IMR-90 (cell line): ENCODE measurements at regions not wholly inside any gene's neighbourhood (a gene's known extent, or its start where the extent isn't known, plus 50 kb on each side); places are given as distances from the start of the nearest gene placed in this dataset.

Source experiments
- ATAC-seq: fragments of 200-7000 bp; cut with Tn5 transposase; 2 replicates; pipeline ENCODE4 v1.9.1; 2020; ENCODE audit warnings: low read depth, mild to moderate bottlenecking, moderate library complexity
- BruUV-seq: library from RNA; stranded (reverse); fragments of 400-500 nt; replicated peaks from 2 replicates; lab custom pipeline; 2021; lab: Mats Ljungman, UMichigan
- CTCF ChIA-PET: fragments of 300-600 bp; formaldehyde crosslinking; extraction: SDS; loops from one replicate; lab custom pipeline; 2021; ENCODE audit warnings: antibody characterized with exemption; lab: Yijun Ruan, JAX
- POLR2A ChIA-PET: fragments of 300-600 bp; sonication (Branson Sonifier 250); formaldehyde crosslinking; loops from one replicate; lab custom pipeline; 2022; ENCODE audit warnings: antibody characterized with exemption; ENCODE audit not compliant: unreplicated experiment; lab: Charles Lee
- DNase-seq: peaks from one replicate; pipeline ENCODE4 v3.0.0; 2013
- H2AFZ ChIP-seq: replicated peaks from 2 replicates; pipeline ENCODE3; 2013; ENCODE audit warnings: low read length, mild to moderate bottlenecking; ENCODE audit not compliant: poor library complexity
- H2AK5ac ChIP-seq: 2 replicates; pipeline ENCODE4 v1.6.1; 2013; ENCODE audit warnings: low read depth, low read length, inconsistent platforms
- H2AK9ac ChIP-seq: replicated peaks from 2 replicates; pipeline ENCODE3; 2013; ENCODE audit warnings: mild to moderate bottlenecking, low read depth, low read length, moderate library complexity; ENCODE audit not compliant: poor library complexity
- H2BK120ac ChIP-seq: 2 replicates; pipeline ENCODE4 v1.6.1; 2013; ENCODE audit warnings: low read depth, low read length, inconsistent platforms
- H2BK15ac ChIP-seq: 3 replicates; pipeline ENCODE4 v1.6.1; 2013; ENCODE audit warnings: low read depth, low read length, inconsistent platforms
- H2BK20ac ChIP-seq: 2 replicates; pipeline ENCODE4 v1.6.1; 2013; ENCODE audit warnings: low read depth, mild to moderate bottlenecking, inconsistent platforms, low read length, moderate library complexity
- H2BK5ac ChIP-seq: 2 replicates; pipeline ENCODE4 v1.6.1; 2013; ENCODE audit warnings: mild to moderate bottlenecking, low read depth, low read length, inconsistent platforms; ENCODE audit not compliant: poor library complexity, severe bottlenecking
- H3K14ac ChIP-seq: replicated peaks from 2 replicates; pipeline ENCODE4 v1.6.1; 2013; ENCODE audit warnings: low read depth, low read length, inconsistent platforms
- H3K18ac ChIP-seq: 2 replicates; pipeline ENCODE4 v1.6.1; 2013; ENCODE audit warnings: low read depth, low read length, control low read depth
- H3K23ac ChIP-seq: 2 replicates; pipeline ENCODE4 v1.6.1; 2013; ENCODE audit warnings: low read depth, low read length, inconsistent platforms
- H3K27ac ChIP-seq: 2 replicates; pipeline ENCODE4 v1.5.1; 2013; ENCODE audit warnings: mild to moderate bottlenecking, control low read depth, low read length; ENCODE audit not compliant: insufficient read depth
- H3K27me3 ChIP-seq: 2 replicates; pipeline ENCODE4 v1.6.1; 2013; ENCODE audit warnings: low read length; ENCODE audit not compliant: control insufficient read depth, insufficient read depth
- H3K36me3 ChIP-seq: 2 replicates; pipeline ENCODE4 v1.6.1; 2013; ENCODE audit warnings: low read length, mixed read lengths; ENCODE audit not compliant: control insufficient read depth, insufficient read depth
- H3K4ac ChIP-seq: 2 replicates; pipeline ENCODE4 v1.6.1; 2013; ENCODE audit warnings: low read depth, low read length, inconsistent platforms
- H3K4me1 ChIP-seq: 2 replicates; pipeline ENCODE4 v1.6.1; 2013; ENCODE audit warnings: low read length, mixed read lengths; ENCODE audit not compliant: control insufficient read depth, insufficient read depth
- H3K4me2 ChIP-seq: 2 replicates; pipeline ENCODE4 v1.6.1; 2013; ENCODE audit warnings: low read depth, mild to moderate bottlenecking, control low read depth, low read length, moderate library complexity
- H3K4me3 ChIP-seq: 2 replicates; pipeline ENCODE4 v1.5.1; 2013; ENCODE audit warnings: low read depth, mild to moderate bottlenecking, control low read depth, low read length, moderate library complexity; ENCODE audit not compliant: insufficient read depth
- H3K56ac ChIP-seq: 2 replicates; pipeline ENCODE4 v1.6.1; 2013; ENCODE audit warnings: low read length, inconsistent platforms; ENCODE audit not compliant: insufficient read depth; ENCODE audit errors: extremely low read depth
- H3K79me1 ChIP-seq, 2 experiments: 2 replicates each; pipeline ENCODE4 v1.6.1; 2013; ENCODE audit warnings: low read length in 2 of 2, inconsistent platforms in 1 of 2, low read depth in 1 of 2
- H3K9ac ChIP-seq: 2 replicates; pipeline ENCODE4 v1.6.1; 2013; ENCODE audit warnings: low read depth, low read length, control low read depth
- H3K9me1 ChIP-seq: 2 replicates; pipeline ENCODE4 v1.6.1; 2013; ENCODE audit warnings: low read length, inconsistent platforms; ENCODE audit not compliant: insufficient read depth
- H3K9me3 ChIP-seq: 2 replicates; pipeline ENCODE4 v1.6.1; 2013; ENCODE audit warnings: low read length; ENCODE audit not compliant: control insufficient read depth, insufficient read depth
- H4K20me1 ChIP-seq: 2 replicates; pipeline ENCODE4 v1.6.1; 2013; ENCODE audit warnings: low read length, inconsistent platforms; ENCODE audit not compliant: insufficient read depth
- H4K5ac ChIP-seq: 2 replicates; pipeline ENCODE4 v1.6.1; 2013; ENCODE audit warnings: mild to moderate bottlenecking, low read depth, low read length, control low read depth
- H4K8ac ChIP-seq, 2 experiments: 2 replicates each; pipeline ENCODE4 v1.6.1; 2013; ENCODE audit warnings: low read depth in 2 of 2, low read length in 2 of 2, control low read depth in 1 of 2, inconsistent platforms in 1 of 2
- H4K91ac ChIP-seq: 2 replicates; pipeline ENCODE4 v1.6.1; 2013; ENCODE audit warnings: low read depth, low read length, inconsistent platforms; ENCODE audit not compliant: insufficient read depth
- NFE2L2 ChIP-seq: fragments of 150-350 bp; IDR thresholded peaks from 2 replicates; pipeline ENCODE4 v1.6.1; 2016; ENCODE audit warnings: low read depth, mild to moderate bottlenecking, low read length
- WGBS, 2 experiments: methylation state at CpG; one replicate each; pipeline versions ENCODE4 v1.1.5 to v1.1.7; 2013; ENCODE audit warnings: missing lambda C conversion rate in 2 of 2; ENCODE audit not compliant: insufficient read length in 1 of 2; ENCODE audit errors: extremely low coverage in 2 of 2; 5-methylcytosine and 5-hydroxymethylcytosine counted together
- dilution Hi-C: fragments of 300-500 bp; cut with HindIII; formaldehyde crosslinking; loops from one replicate; pipeline ENCODE4 v1.14.3; 2018; ENCODE audit warnings: low sequenced_read_pairs; ENCODE audit not compliant: unreplicated experiment
- in situ Hi-C: fragments of 300-500 bp; cut with MboI; formaldehyde crosslinking; loops from 3 replicates; pipeline ENCODE4 v1.14.3; 2019; ENCODE audit warnings: low sequenced_read_pairs, inconsistent platforms, mixed read lengths
- intact Hi-C: fragments of 100-400 bp; cut with micrococcal nuclease; formaldehyde crosslinking; loops from 2 replicates; pipeline ENCODE4 v1.10.0; 2022
- TF ChIP-seq, protein P1 (sequence below): fragments of 150-350 bp; IDR thresholded peaks from 2 replicates; pipeline ENCODE4 v1.6.1; 2016; ENCODE audit warnings: low read depth, mild to moderate bottlenecking, low read length, moderate library complexity, borderline replicate concordance

DNA sequence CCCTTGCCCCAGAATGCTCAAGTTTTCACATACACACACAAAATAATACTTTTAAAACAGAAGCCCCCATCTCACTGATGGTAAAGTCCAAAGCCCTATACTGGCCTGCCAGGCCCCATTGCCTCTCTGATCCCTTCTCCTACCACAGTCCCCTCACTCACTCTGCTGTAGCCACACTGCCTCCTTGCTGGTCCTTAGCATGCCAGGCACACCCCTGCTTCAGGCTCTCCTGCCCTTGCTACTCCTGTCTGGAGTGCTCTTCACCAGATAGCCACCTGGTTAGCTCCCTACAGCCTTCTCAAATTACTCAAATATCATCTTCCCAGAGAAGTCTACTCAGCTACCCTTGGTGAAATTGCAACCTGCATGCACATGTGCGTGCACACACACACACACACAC, 177.5 kb downstream of the C5orf15 start:
- Histone ChIP-seq H3K4me2 (no peak overlapping the region), H3K27me3 (peaks cover 11% of the 10 kb centered on the region), H2BK20ac (no peak overlapping the region), H2AFZ (no peak overlapping the region), H3K79me1 (no peaks in the 10 kb centered on the region), H3K56ac (no peak overlapping the region), H3K9me1 (no peaks in the 10 kb centered on the region), H2AK9ac (no peak overlapping the region), H3K18ac (no peak overlapping the region), H2BK120ac (no peak overlapping the region), H3K4ac (no peak overlapping the region), H4K91ac (no peak overlapping the region), H4K8ac (no peak overlapping the region), H2AK5ac (no peak overlapping the region), H3K27ac (no peak overlapping the region), H3K23ac (no peak overlapping the region), H3K36me3 (no peaks in the 10 kb centered on the region), H3K14ac (no peak overlapping the region), H4K5ac (no peak overlapping the region), H3K4me3 (no peak overlapping the region), H3K9ac (no peak overlapping the region), H4K20me1 (no peaks in the 10 kb centered on the region), H3K4me1 (no peaks in the 10 kb centered on the region), H2BK5ac (no peak overlapping the region), H2BK15ac (no peak overlapping the region), H3K9me3 (no peaks in the 10 kb centered on the region)
- dilution Hi-C loops, result no loop called here
- ATAC-seq (no peak), DNase-seq (no peak)
- CTCF ChIA-PET, result no interaction called here
- in situ Hi-C loops, result no loop called here
- intact Hi-C loops, result no loop called here
- POLR2A ChIA-PET, result no interaction called here
- WGBS, 2 experiments, result no CpG with 5 or more reads among the region's 1 CpG
- TF ChIP-seq NFE2L2, result no peak
- TF ChIP-seq, protein P1, sequence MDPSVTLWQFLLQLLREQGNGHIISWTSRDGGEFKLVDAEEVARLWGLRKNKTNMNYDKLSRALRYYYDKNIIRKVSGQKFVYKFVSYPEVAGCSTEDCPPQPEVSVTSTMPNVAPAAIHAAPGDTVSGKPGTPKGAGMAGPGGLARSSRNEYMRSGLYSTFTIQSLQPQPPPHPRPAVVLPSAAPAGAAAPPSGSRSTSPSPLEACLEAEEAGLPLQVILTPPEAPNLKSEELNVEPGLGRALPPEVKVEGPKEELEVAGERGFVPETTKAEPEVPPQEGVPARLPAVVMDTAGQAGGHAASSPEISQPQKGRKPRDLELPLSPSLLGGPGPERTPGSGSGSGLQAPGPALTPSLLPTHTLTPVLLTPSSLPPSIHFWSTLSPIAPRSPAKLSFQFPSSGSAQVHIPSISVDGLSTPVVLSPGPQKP, result no peak
- BruUV-seq, result no TSS peak
